ENCODE measurements at regions not wholly inside any gene's neighbourhood (a gene's known extent, or its start where the extent isn't known, plus 50 kb on each side); places are given as distances from the start of the nearest gene placed in this dataset.
A peak's percentile ranks its signal among the peaks of the same experiment; 100 is the strongest.

DNA sequence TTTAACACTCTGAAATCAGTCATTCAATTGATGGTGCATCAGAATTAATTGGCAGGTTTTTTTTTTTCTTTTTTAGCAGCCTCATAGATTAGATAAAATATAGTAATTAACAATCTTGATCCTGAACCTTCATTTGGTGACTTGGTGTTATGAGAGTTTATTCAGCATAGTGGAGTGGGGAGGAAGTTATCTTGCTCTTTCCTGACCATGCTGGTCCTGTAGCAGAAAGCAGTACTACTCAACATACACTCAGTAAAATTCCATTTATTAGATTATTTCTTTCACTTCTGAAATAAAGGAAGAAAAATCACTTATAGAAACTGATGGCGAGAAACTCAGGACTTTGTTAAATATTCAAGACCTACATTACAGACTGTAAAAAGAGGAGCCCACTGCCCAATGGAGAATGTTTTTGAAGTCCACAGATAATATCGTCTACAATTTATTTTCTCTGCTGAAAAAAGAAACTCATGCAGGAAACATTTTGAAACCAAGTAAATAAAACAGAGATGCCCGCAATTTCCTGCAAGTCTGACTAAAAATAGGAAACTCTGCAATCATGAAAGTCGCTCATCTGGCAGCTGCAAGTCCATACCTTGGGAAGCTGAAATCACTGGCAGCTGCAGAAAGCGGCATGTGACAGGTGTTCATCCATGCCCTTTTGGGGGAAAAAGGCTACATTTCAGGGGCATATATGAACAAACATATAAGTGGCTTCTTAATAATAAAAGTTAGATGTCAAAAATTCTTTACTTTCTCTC lies 233.2 kb upstream of the RFX3 start:
- 14% methylated on average over 4 of the region's 5 CpGs for WGBS (ENCODE audit: insufficient coverage)
- peaks cover 0 to 4% (median 0%) of the 10 kb centered on the region in 5 experiments for H3K9me3 ChIP-seq (ENCODE audit: control extremely low read depth in 1 of 5, control insufficient read depth in 4 of 5, insufficient read depth in 2 of 5, low read depth in 1 of 5, low read length in 4 of 5)

DNA sequence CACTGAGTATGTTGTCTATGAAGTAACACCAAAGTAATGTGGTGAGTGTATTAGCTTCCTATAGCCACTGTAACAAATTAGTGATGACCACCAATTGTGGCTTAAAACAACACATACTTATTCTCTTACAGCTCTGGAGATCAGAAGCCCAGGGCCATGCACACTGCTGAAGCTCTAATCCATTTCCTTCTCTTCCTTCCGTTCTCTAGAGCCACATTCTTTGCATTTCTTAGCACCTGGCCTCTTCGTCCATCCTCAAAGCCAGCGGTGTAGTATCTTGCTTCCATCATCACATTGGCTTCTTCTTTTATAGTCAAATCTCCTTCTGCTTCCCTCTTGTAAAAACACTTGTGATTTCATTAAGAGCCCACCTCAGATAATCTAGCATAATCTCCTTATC lies 230.3 kb upstream of the RFX3 start:
- Histone ChIP-seq H3K27me3 (replicated peaks in 2 of 5; ENCODE audit: control insufficient read depth in 4 of 5, insufficient read depth in 5 of 5, low read length in 4 of 5) (peaks cover 0 to 9% (median 0%) of the 10 kb centered on the region in 5 experiments), H3K36me3 (ENCODE audit: control insufficient read depth in 4 of 4, insufficient read depth in 4 of 4, low read length in 3 of 4) (no peaks in the 10 kb centered on the region), H3K27ac (ENCODE audit: insufficient read depth in 1 of 2, low read depth in 1 of 2, low read length in 2 of 2, poor library complexity in 1 of 2, severe bottlenecking in 2 of 2) (no peak overlapping the region), H3K4me3 (ENCODE audit: control insufficient read depth in 1 of 7, extremely low read depth in 1 of 7, insufficient read depth in 4 of 7, low read depth in 2 of 7, low read length in 6 of 7) (no peak overlapping the region), H3K4me1 (ENCODE audit: control extremely low read depth in 1 of 4, control insufficient read depth in 4 of 4, insufficient read depth in 4 of 4, low read length in 3 of 4) (peaks cover 4 to 18% (median 13%) of the 10 kb centered on the region in 4 experiments), H3K9me3 (ENCODE audit: control extremely low read depth in 1 of 5, control insufficient read depth in 4 of 5, insufficient read depth in 2 of 5, low read depth in 1 of 5, low read length in 4 of 5) (peaks cover 0 to 2% (median 0%) of the 10 kb centered on the region in 5 experiments)
- no peak for DNase-seq
- WGBS (ENCODE audit: insufficient coverage): 85% methylated on average over 3 of the region's 3 CpGs
- POLR2A ChIA-PET: no interaction called here
- CTCF ChIA-PET: no interaction called here

More for the DNA sequence above, 233.2 kb upstream of the RFX3 start:
- Histone ChIP-seq H3K36me3 (ENCODE audit: control insufficient read depth in 4 of 4, insufficient read depth in 4 of 4, low read length in 3 of 4) (no peaks in the 10 kb centered on the region), H3K4me3 (ENCODE audit: control insufficient read depth in 1 of 7, extremely low read depth in 1 of 7, insufficient read depth in 4 of 7, low read depth in 2 of 7, low read length in 6 of 7) (peak overlapping the region in 2 of 7 experiments; percentile 23 to 34), H3K27me3 (replicated peaks in 2 of 5; ENCODE audit: control insufficient read depth in 4 of 5, insufficient read depth in 5 of 5, low read length in 4 of 5) (peaks cover 0 to 11% (median 2%) of the 10 kb centered on the region in 5 experiments), H3K4me1 (ENCODE audit: control extremely low read depth in 1 of 4, control insufficient read depth in 4 of 4, insufficient read depth in 4 of 4, low read length in 3 of 4) (peaks cover 4 to 18% (median 13%) of the 10 kb centered on the region in 4 experiments), H3K27ac (ENCODE audit: insufficient read depth in 1 of 2, low read depth in 1 of 2, low read length in 2 of 2, poor library complexity in 1 of 2, severe bottlenecking in 2 of 2) (no peak overlapping the region)
- CTCF ChIA-PET: interaction anchor here (1.1 kb wide), 1 partner anchor 9 kb away, joined by 3 read pairs; no protein-coding TSS in a partner anchor
- POLR2A ChIA-PET: no interaction called here
- DNase-seq: peak; percentile 29 to 63 (median 58)

DNA sequence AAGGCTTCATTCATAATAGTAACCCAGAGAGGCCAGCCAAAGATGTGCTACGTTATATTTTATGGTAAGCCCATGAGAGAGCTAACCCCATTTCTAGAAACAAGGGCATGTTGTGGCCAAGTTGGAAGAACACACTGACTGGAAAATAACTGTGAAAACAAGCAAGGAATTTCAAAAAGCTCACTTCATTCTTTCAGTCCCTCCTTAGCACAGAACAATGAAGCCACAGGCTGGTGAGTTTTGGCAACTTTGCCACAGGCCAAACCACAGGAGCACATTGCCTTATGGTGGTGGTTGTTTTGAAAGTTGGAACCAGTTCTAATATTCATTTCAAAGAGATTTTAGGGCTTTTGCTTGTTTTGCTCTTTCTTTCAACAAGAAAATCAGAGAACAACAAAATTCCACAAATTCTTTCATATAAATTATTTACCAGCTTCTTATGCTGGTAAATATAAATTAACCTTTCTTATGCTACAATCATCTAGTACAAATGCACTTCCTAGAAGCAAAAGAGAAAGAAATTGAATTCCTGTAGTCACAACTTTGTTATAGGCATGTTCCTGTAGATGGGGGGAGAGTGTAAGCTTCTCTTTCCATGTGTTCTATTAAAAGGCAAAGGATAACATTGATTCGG lies 225.4 kb upstream of the RFX3 start:
- no peak overlapping the region for H3K27ac ChIP-seq (ENCODE audit: insufficient read depth in 1 of 2, low read depth in 1 of 2, low read length in 2 of 2, poor library complexity in 1 of 2, severe bottlenecking in 2 of 2)
- WGBS (ENCODE audit: insufficient coverage): 100% methylated on average over 2 of the region's 2 CpGs
- H3K27me3 ChIP-seq (replicated peaks in 2 of 5; ENCODE audit: control insufficient read depth in 4 of 5, insufficient read depth in 5 of 5, low read length in 4 of 5): peaks cover 0 to 1% (median 0%) of the 10 kb centered on the region in 5 experiments
- no peaks in the 10 kb centered on the region for H3K9me3 ChIP-seq (ENCODE audit: control extremely low read depth in 1 of 5, control insufficient read depth in 4 of 5, insufficient read depth in 2 of 5, low read depth in 1 of 5, low read length in 4 of 5)
- no peaks in the 10 kb centered on the region for H3K4me1 ChIP-seq (ENCODE audit: control extremely low read depth in 1 of 4, control insufficient read depth in 4 of 4, insufficient read depth in 4 of 4, low read length in 3 of 4)
- CTCF ChIA-PET: no interaction called here
- no peak for DNase-seq
- no peak overlapping the region for H3K4me3 ChIP-seq (ENCODE audit: control insufficient read depth in 1 of 7, extremely low read depth in 1 of 7, insufficient read depth in 4 of 7, low read depth in 2 of 7, low read length in 6 of 7)
- no peaks in the 10 kb centered on the region for H3K36me3 ChIP-seq (ENCODE audit: control insufficient read depth in 4 of 4, insufficient read depth in 4 of 4, low read length in 3 of 4)
- POLR2A ChIA-PET: interaction anchor here (0.7 kb wide), 1 partner anchor 10 kb away, joined by 3 read pairs; no protein-coding TSS in a partner anchor

DNA sequence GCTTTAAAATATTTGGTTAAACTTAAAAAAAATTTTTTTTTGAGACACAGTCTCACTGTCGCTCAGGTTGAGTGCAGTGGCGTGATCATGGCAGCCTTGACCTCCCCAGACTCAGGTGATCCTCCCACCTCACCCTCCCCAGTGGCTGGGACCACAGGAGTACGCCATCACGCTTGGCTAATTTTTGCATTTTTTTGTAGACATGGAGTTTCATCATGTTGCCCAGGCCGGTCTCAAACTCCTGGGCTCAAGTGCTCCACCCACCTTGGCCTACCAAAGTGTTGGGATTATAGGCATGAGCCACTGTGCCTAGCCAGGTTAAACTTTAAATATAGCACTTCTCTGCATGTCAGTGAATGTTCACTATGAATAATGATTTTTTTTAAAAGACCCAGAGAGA lies 224.5 kb upstream of the RFX3 start:
- no peak overlapping the region for H3K27ac ChIP-seq (ENCODE audit: insufficient read depth in 1 of 2, low read depth in 1 of 2, low read length in 2 of 2, poor library complexity in 1 of 2, severe bottlenecking in 2 of 2)
- H3K9me3 ChIP-seq (ENCODE audit: control extremely low read depth in 1 of 5, control insufficient read depth in 4 of 5, insufficient read depth in 2 of 5, low read depth in 1 of 5, low read length in 4 of 5): no peaks in the 10 kb centered on the region
- ChIA-PET POLR2A (no interaction called here), CTCF (no interaction called here)
- H3K4me3 ChIP-seq (ENCODE audit: control insufficient read depth in 1 of 7, extremely low read depth in 1 of 7, insufficient read depth in 4 of 7, low read depth in 2 of 7, low read length in 6 of 7): no peak overlapping the region
- no peak for DNase-seq
- H3K36me3 ChIP-seq (ENCODE audit: control insufficient read depth in 4 of 4, insufficient read depth in 4 of 4, low read length in 3 of 4): no peaks in the 10 kb centered on the region
- WGBS (ENCODE audit: insufficient coverage): 80% methylated on average over 5 of the region's 5 CpGs
- peaks cover 0 to 1% (median 0%) of the 10 kb centered on the region in 5 experiments for H3K27me3 ChIP-seq (replicated peaks in 2 of 5; ENCODE audit: control insufficient read depth in 4 of 5, insufficient read depth in 5 of 5, low read length in 4 of 5)
- no peaks in the 10 kb centered on the region for H3K4me1 ChIP-seq (ENCODE audit: control extremely low read depth in 1 of 4, control insufficient read depth in 4 of 4, insufficient read depth in 4 of 4, low read length in 3 of 4)

DNA sequence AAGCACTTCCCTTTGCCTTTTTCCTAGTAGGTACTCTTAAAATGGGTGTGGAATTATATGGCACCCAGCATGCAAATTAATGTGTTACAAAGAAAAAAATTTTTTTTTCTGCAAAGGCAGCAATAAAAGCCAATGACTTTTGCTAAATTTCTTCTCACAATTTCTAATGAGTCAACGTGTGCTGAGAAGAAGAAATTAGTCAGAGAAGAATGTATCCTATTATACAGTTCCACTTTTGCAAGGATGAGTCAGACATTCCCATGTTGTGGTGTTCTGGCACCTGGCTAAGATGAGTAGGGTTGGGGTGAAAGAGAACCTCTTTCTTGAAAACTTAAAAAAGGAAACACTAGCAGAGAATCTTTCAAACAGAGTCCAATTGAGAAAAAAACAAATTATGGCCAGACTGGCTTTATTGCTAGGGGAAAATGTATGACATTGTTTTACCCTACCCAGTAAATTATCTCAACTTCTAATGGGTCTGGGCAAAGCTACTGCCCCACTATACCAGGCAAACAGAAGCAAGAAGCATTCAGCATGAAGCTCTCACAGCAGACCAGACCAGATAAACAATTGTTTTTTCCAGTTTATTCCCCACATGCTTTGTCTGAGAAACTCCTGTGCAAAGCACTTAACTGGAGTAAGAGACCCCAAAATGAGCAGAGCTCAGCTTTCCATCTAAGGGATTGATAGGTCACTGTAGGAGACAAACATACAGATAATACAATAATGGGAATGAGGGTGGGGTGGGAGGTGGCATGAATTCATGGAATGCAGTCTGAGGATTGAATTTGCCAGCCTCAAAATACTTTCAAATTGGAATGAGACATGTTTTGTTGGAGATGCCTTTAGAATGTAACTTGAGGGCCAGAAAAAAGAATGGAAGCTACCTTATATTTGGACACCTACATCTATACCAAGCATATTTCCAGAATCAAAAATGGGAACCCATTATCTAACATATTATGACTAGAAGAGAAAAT lies 220.8 kb upstream of the RFX3 start:
- POLR2A ChIA-PET: no interaction called here
- DNase-seq: peak in 2 of 3 donors; percentile 31 to 39

DNA sequence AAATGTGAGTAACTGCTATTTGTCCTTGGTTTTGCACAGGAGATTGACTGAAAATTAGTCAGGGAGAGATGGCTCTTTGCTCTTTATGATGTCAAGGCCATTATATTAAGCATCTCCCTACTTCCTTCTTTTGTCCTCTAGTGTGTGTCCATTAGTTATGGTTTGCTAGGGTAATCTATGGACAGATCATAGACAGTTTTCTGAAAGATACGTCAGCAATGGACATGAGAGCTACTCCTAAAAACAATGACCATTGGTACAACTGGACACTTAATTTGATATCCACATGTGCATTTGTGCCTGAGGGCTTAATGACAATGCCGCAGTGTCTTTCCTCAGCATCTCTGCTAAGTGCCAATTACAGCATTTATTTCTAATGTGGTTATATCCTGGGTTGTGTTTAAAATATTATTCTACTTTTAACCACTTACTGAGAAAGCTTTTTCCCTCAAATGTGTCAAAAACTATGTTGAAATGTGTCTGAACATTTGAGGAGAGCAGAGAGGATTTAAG lies 218.2 kb upstream of the RFX3 start:
- H3K27me3 ChIP-seq (replicated peaks in 2 of 5; ENCODE audit: control insufficient read depth in 4 of 5, insufficient read depth in 5 of 5, low read length in 4 of 5): peaks cover 0 to 3% (median 2%) of the 10 kb centered on the region in 5 experiments

More for the DNA sequence above, 220.8 kb upstream of the RFX3 start:
- H3K4me3 ChIP-seq (ENCODE audit: control insufficient read depth in 1 of 7, extremely low read depth in 1 of 7, insufficient read depth in 4 of 7, low read depth in 2 of 7, low read length in 6 of 7): no peak overlapping the region
- no peaks in the 10 kb centered on the region for H3K4me1 ChIP-seq (ENCODE audit: control extremely low read depth in 1 of 4, control insufficient read depth in 4 of 4, insufficient read depth in 4 of 4, low read length in 3 of 4)
- CTCF ChIA-PET: interaction anchor here (0.6 kb wide), 1 partner anchor 1068 kb away, joined by 4 read pairs; no protein-coding TSS in a partner anchor
- H3K36me3 ChIP-seq (ENCODE audit: control insufficient read depth in 4 of 4, insufficient read depth in 4 of 4, low read length in 3 of 4): no peaks in the 10 kb centered on the region
- no peaks in the 10 kb centered on the region for H3K9me3 ChIP-seq (ENCODE audit: control extremely low read depth in 1 of 5, control insufficient read depth in 4 of 5, insufficient read depth in 2 of 5, low read depth in 1 of 5, low read length in 4 of 5)
- peaks cover 0 to 3% (median 1%) of the 10 kb centered on the region in 5 experiments for H3K27me3 ChIP-seq (replicated peaks in 2 of 5; ENCODE audit: control insufficient read depth in 4 of 5, insufficient read depth in 5 of 5, low read length in 4 of 5)
- no CpG with 5 or more reads among the region's 1 CpG for WGBS (ENCODE audit: insufficient coverage)
- H3K27ac ChIP-seq (ENCODE audit: insufficient read depth in 1 of 2, low read depth in 1 of 2, low read length in 2 of 2, poor library complexity in 1 of 2, severe bottlenecking in 2 of 2): no peak overlapping the region

More for the DNA sequence above, 218.2 kb upstream of the RFX3 start:
- WGBS (ENCODE audit: insufficient coverage): 100% methylated on average over 1 of the region's 2 CpGs
- Histone ChIP-seq H3K36me3 (ENCODE audit: control insufficient read depth in 4 of 4, insufficient read depth in 4 of 4, low read length in 3 of 4) (no peaks in the 10 kb centered on the region), H3K9me3 (ENCODE audit: control extremely low read depth in 1 of 5, control insufficient read depth in 4 of 5, insufficient read depth in 2 of 5, low read depth in 1 of 5, low read length in 4 of 5) (no peaks in the 10 kb centered on the region), H3K4me1 (ENCODE audit: control extremely low read depth in 1 of 4, control insufficient read depth in 4 of 4, insufficient read depth in 4 of 4, low read length in 3 of 4) (no peaks in the 10 kb centered on the region), H3K4me3 (ENCODE audit: control insufficient read depth in 1 of 7, extremely low read depth in 1 of 7, insufficient read depth in 4 of 7, low read depth in 2 of 7, low read length in 6 of 7) (no peak overlapping the region), H3K27ac (ENCODE audit: insufficient read depth in 1 of 2, low read depth in 1 of 2, low read length in 2 of 2, poor library complexity in 1 of 2, severe bottlenecking in 2 of 2) (no peak overlapping the region)
- no peak for DNase-seq
- POLR2A ChIA-PET: no interaction called here
- CTCF ChIA-PET: interaction anchor here (1.3 kb wide), 1 partner anchor 22 kb away, joined by 4 read pairs; no protein-coding TSS in a partner anchor

Measured in common myeloid progenitor, CD34-positive (primary cell).